ENCODE measurements at regions not wholly inside any gene's neighbourhood (a gene's known extent, or its start where the extent isn't known, plus 50 kb on each side); places are given as distances from the start of the nearest gene placed in this dataset.

DNA sequence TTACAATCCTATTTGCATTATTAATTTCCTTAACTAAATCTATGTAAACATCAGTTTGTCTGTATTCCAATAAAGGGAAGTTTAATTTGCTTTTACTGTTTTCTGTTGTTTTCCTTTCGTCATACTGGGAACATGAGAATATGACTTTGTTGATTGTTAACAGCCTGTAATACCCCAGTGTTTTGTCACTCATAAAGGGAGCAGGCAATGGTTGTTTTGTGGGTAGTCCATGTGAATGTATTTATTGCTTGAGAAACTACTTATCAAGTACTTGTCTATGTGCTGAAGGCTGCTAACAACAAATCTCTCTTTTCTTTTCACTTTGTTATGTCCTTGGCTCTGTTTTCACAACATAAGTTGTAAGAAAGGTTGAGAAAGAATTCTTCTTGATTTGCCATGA is 1070.2 kb upstream of the ACO1 start:
- Mint-ChIP-seq H3K9me3 (no peaks in the 10 kb centered on the region), H3K27me3 (ENCODE audit: low read depth) (no peaks in the 10 kb centered on the region), H3K4me3 (no peak overlapping the region), H3K4me1 (peaks cover 3 to 5% of the 10 kb centered on the region in 2 experiments; a peak in 2 of 4 replicates), H3K36me3 (ENCODE audit: insufficient read depth in 1 of 3, low read depth in 3 of 3) (no peaks in the 10 kb centered on the region), H3K27ac (no peak overlapping the region)
- Histone ChIP-seq H4K91ac (ENCODE audit: insufficient read length, low read depth, low read length) (no peak overlapping the region), H4K20me1 (ENCODE audit: control insufficient read depth, insufficient read depth, insufficient read length) (no peaks in the 10 kb centered on the region), H4K5ac (ENCODE audit: insufficient read length, low read depth, low read length) (no peak overlapping the region), H3K4me1 (ENCODE audit: insufficient read depth, low read length) (no peaks in the 10 kb centered on the region), H3K4me2 (ENCODE audit: insufficient read depth, insufficient read length, low read length) (no peak overlapping the region), H2BK20ac (ENCODE audit: low read depth, low read length, poor library complexity, severe bottlenecking) (no peak overlapping the region), H3K14ac (ENCODE audit: insufficient read depth, low read length) (no peak overlapping the region), H2AFZ (ENCODE audit: low read length) (no peak overlapping the region), H3K9me3 (ENCODE audit: control insufficient read depth, low read depth, low read length) (no peaks in the 10 kb centered on the region), H2BK120ac (ENCODE audit: low read depth, low read length, poor library complexity, severe bottlenecking) (no peak overlapping the region), H3K9ac (ENCODE audit: extremely low read depth, insufficient read length, low read length) (no peak overlapping the region), H3K79me2 (ENCODE audit: insufficient read depth, low read length) (no peaks in the 10 kb centered on the region), H2BK5ac (ENCODE audit: insufficient read length, low read length) (no peak overlapping the region), H3K27me3 (ENCODE audit: insufficient read depth, low read length) (no peaks in the 10 kb centered on the region), H3K4ac (ENCODE audit: low read depth, low read length) (no peak overlapping the region), H3K27ac (ENCODE audit: insufficient read length, low read depth, low read length) (no peak overlapping the region), H2BK15ac (ENCODE audit: low read depth, low read length) (no peak overlapping the region), H4K8ac (replicated peaks; ENCODE audit: insufficient read length, low read depth, low read length) (no peak overlapping the region), H3K18ac (ENCODE audit: insufficient read length, low read depth, low read length) (no peak overlapping the region), H3K56ac (ENCODE audit: insufficient read length, low read depth, low read length) (no peak overlapping the region), H3K79me1 (ENCODE audit: insufficient read depth, low read depth, low read length, poor library complexity, severe bottlenecking) (no peaks in the 10 kb centered on the region), H2AK5ac (ENCODE audit: insufficient read length, low read length) (no peak overlapping the region), H3T11ph (ENCODE audit: low read length) (no peak overlapping the region), H3K23ac (ENCODE audit: insufficient read length, low read depth, low read length) (no peak overlapping the region), H3K23me2 (ENCODE audit: insufficient read length, low read depth, low read length, poor library complexity, severe bottlenecking) (no peaks in the 10 kb centered on the region), H2BK12ac (ENCODE audit: insufficient read length, low read depth, low read length) (no peak overlapping the region)
- no CpG with 5 or more reads among the region's 1 CpG for WGBS (ENCODE audit: extremely low coverage, insufficient read length, low lambda C conversion rate)
- TF ChIP-seq, protein P1, sequence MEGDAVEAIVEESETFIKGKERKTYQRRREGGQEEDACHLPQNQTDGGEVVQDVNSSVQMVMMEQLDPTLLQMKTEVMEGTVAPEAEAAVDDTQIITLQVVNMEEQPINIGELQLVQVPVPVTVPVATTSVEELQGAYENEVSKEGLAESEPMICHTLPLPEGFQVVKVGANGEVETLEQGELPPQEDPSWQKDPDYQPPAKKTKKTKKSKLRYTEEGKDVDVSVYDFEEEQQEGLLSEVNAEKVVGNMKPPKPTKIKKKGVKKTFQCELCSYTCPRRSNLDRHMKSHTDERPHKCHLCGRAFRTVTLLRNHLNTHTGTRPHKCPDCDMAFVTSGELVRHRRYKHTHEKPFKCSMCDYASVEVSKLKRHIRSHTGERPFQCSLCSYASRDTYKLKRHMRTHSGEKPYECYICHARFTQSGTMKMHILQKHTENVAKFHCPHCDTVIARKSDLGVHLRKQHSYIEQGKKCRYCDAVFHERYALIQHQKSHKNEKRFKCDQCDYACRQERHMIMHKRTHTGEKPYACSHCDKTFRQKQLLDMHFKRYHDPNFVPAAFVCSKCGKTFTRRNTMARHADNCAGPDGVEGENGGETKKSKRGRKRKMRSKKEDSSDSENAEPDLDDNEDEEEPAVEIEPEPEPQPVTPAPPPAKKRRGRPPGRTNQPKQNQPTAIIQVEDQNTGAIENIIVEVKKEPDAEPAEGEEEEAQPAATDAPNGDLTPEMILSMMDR (conservative IDR thresholded peaks at IDR 0.05), result no peak
- DNase-seq, result no peak

All from H9 (cell line).